Esophagus squamous epithelium (tissue), 5 donors: ENCODE measurements at regions not wholly inside any gene's neighbourhood (a gene's known extent, or its start where the extent isn't known, plus 50 kb on each side); places are given as distances from the start of the nearest gene placed in this dataset.
A peak's percentile ranks its signal among the peaks of the same experiment; 100 is the strongest.

ENCODE experiments used
- DNase-seq: peaks from one replicate; lab custom pipeline; 2025; lab: John Stamatoyannopoulos, UW
- H3K27ac ChIP-seq, 4 donors: fragments of 200-600 bp; sonication (generic); one replicate each; pipeline ENCODE4 v1.5.1; 2016 to 2019; ENCODE audit warnings: mild to moderate bottlenecking in 1 of 4
- H3K27me3 ChIP-seq, 4 donors: fragments of 200-600 bp; sonication (generic); 1 replicate in 3 of 4; 2 replicates in 1 of 4; pipeline versions ENCODE4 v1.5.1 to v1.6.0; 2017 to 2021; ENCODE audit warnings: antibody characterized with exemption in 1 of 4
- H3K36me3 ChIP-seq, 3 donors: fragments of 200-600 bp; sonication (generic); one replicate each; pipeline ENCODE4 v1.5.1; 2016 to 2019
- H3K4me1 ChIP-seq, 3 donors: fragments of 200-600 bp; sonication (generic); one replicate each; pipeline ENCODE4 v1.5.1; 2017 to 2019
- H3K4me3 ChIP-seq, 4 donors: fragments of 200-600 bp; sonication (generic); 1 replicate in 3 of 4; 2 replicates in 1 of 4; pipeline ENCODE4 v1.5.1; 2016 to 2019; ENCODE audit warnings: mild to moderate bottlenecking in 2 of 4, moderate library complexity in 1 of 4
- H3K9me3 ChIP-seq, 3 donors: fragments of 200-600 bp; sonication (generic); one replicate each; pipeline ENCODE4 v1.5.1; 2016 to 2019
- CTCF ChIP-seq, 6 experiments: fragments of 450-650 bp in 4 of 6; fragments of 200-600 bp in 2 of 6; sonication (generic) in 2 of 6; IDR thresholded peaks; one replicate each; pipeline ENCODE4 v1.5.1; 2016 to 2019; ENCODE audit warnings: antibody characterized with exemption in 6 of 6, mild to moderate bottlenecking in 4 of 6, moderate library complexity in 4 of 6
- POLR2A ChIP-seq, 4 donors: fragments of 450-650 bp; IDR thresholded peaks; one replicate each; pipeline ENCODE4 v1.6.1; 2017; ENCODE audit warnings: antibody characterized with exemption in 4 of 4, mild to moderate bottlenecking in 4 of 4, moderate library complexity in 3 of 4
- WGBS, 2 donors: methylation state at CpG; one replicate each; pipeline ENCODE4 v1.1.5; 2018; 5-methylcytosine and 5-hydroxymethylcytosine counted together
- intact Hi-C: fragments of 100-400 bp; cut with DNase I; formaldehyde crosslinking; loops from one replicate; pipeline ENCODE4 v1.15.0; 2022
- donor health status: DM: yes; HTN: yes; CAD: no.

GRCh38 chr14:55864890-55865655, 253.1 kb upstream of the PELI2 start:
- no peaks in the 10 kb centered on the region for H3K4me1 ChIP-seq
- H3K9me3 ChIP-seq = peaks cover 0 to 4% (median 0%) of the 10 kb centered on the region in 3 donors
- intact Hi-C loops = no loop called here
- H3K36me3 ChIP-seq = no peaks in the 10 kb centered on the region
- no peaks in the 10 kb centered on the region for H3K27me3 ChIP-seq
- WGBS, 2 donors = 100% methylated on average over 1 of the region's 22 CpGs; no CpG with 5 or more reads in 1 of the 2 donors
- TF ChIP-seq POLR2A (IDR thresholded peaks at IDR 0.05) (no peak), CTCF (IDR thresholded peaks at IDR 0.05) (peak in 1 of 6 experiments; percentile 43)
- no peak overlapping the region for H3K27ac ChIP-seq
- no peak for DNase-seq
- no peak overlapping the region for H3K4me3 ChIP-seq

- TF ChIP-seq POLR2A (IDR thresholded peaks at IDR 0.05) (no peak), CTCF (IDR thresholded peaks at IDR 0.05) (no peak)
- Histone ChIP-seq H3K27ac (no peak overlapping the region), H3K36me3 (no peaks in the 10 kb centered on the region), H3K27me3 (no peaks in the 10 kb centered on the region), H3K4me3 (no peak overlapping the region), H3K9me3 (no peaks in the 10 kb centered on the region), H3K4me1 (no peaks in the 10 kb centered on the region)
- no peak for DNase-seq
- intact Hi-C loops = no loop called here
Observed at GRCh38 chr14:55867311-55867710, 250.9 kb upstream of the PELI2 start.

- no peaks in the 10 kb centered on the region for H3K36me3 ChIP-seq
- no peak for DNase-seq
- intact Hi-C loops = no loop called here
- no peaks in the 10 kb centered on the region for H3K27me3 ChIP-seq
- no peak overlapping the region for H3K4me3 ChIP-seq
- 81 to 83% methylated on average over 1 of the region's 1 CpG for WGBS, 2 donors
- H3K27ac ChIP-seq = no peak overlapping the region
- TF ChIP-seq CTCF (IDR thresholded peaks at IDR 0.05) = no peak
- no peak for TF ChIP-seq POLR2A (IDR thresholded peaks at IDR 0.05)
- H3K4me1 ChIP-seq = no peaks in the 10 kb centered on the region
- no peaks in the 10 kb centered on the region for H3K9me3 ChIP-seq
Observed at GRCh38 chr14:55867719-55868118, 250.5 kb upstream of the PELI2 start.

GRCh38 chr14:55869397-55870049, 248.7 kb upstream of the PELI2 start:
- intact Hi-C loops = no loop called here
- no peak for TF ChIP-seq POLR2A (IDR thresholded peaks at IDR 0.05)
- TF ChIP-seq CTCF (IDR thresholded peaks at IDR 0.05) = no peak
- H3K27ac ChIP-seq = no peak overlapping the region
- no peaks in the 10 kb centered on the region for H3K27me3 ChIP-seq
- DNase-seq = no peak
- H3K4me3 ChIP-seq = no peak overlapping the region
- 57% methylated on average over 2 of the region's 2 CpGs for WGBS, 2 donors
- H3K4me1 ChIP-seq = no peaks in the 10 kb centered on the region
- H3K36me3 ChIP-seq = no peaks in the 10 kb centered on the region
- no peaks in the 10 kb centered on the region for H3K9me3 ChIP-seq

DNA sequence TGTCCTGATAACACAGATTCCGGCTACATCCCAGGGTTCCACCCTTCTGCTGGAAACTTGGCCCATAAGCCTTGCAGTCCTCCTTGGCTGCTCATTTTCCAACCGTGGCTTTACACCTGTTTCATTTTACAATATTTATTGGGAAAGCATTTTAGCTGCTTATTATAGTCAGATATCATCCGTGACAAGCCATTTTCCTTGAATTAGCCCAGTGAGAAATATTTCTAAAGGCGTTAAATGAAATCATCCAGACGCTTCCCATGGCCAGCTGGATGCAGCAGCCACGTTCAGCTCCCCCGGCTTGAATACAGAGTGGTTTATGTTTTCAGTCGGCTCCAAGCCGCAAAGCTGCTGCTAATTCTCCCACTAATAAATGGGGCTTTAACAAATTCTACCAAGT, 245.0 kb upstream of the PELI2 start:
- Histone ChIP-seq H3K9me3 (no peaks in the 10 kb centered on the region), H3K27ac (no peak overlapping the region), H3K27me3 (peaks cover 0 to 4% (median 0%) of the 10 kb centered on the region in 4 donors), H3K36me3 (no peaks in the 10 kb centered on the region), H3K4me1 (no peaks in the 10 kb centered on the region), H3K4me3 (no peak overlapping the region)
- TF ChIP-seq POLR2A (IDR thresholded peaks at IDR 0.05) = no peak
- DNase-seq = no peak
- intact Hi-C loops = no loop called here
- 59 to 74% methylated on average over 9 of the region's 9 CpGs for WGBS, 2 donors
